ENCODE measurements at regions not wholly inside any gene's neighbourhood (a gene's known extent, or its start where the extent isn't known, plus 50 kb on each side); places are given as distances from the start of the nearest gene placed in this dataset.

- DNase-seq (ENCODE audit: low spot score), result no peak
- TF ChIP-seq, protein P1, sequence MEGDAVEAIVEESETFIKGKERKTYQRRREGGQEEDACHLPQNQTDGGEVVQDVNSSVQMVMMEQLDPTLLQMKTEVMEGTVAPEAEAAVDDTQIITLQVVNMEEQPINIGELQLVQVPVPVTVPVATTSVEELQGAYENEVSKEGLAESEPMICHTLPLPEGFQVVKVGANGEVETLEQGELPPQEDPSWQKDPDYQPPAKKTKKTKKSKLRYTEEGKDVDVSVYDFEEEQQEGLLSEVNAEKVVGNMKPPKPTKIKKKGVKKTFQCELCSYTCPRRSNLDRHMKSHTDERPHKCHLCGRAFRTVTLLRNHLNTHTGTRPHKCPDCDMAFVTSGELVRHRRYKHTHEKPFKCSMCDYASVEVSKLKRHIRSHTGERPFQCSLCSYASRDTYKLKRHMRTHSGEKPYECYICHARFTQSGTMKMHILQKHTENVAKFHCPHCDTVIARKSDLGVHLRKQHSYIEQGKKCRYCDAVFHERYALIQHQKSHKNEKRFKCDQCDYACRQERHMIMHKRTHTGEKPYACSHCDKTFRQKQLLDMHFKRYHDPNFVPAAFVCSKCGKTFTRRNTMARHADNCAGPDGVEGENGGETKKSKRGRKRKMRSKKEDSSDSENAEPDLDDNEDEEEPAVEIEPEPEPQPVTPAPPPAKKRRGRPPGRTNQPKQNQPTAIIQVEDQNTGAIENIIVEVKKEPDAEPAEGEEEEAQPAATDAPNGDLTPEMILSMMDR (IDR thresholded peaks at IDR 0.05; ENCODE audit: poor library complexity, severe bottlenecking), result no peak
- Histone ChIP-seq H3K27ac (ENCODE audit: poor library complexity, severe bottlenecking) (no peak overlapping the region), H3K36me3 (ENCODE audit: low read depth) (no peaks in the 10 kb centered on the region), H3K4me1 (ENCODE audit: insufficient read depth, poor library complexity, severe bottlenecking) (no peaks in the 10 kb centered on the region), H3K4me3 (ENCODE audit: severe bottlenecking) (no peak overlapping the region), H3K27me3 (ENCODE audit: insufficient read depth, poor library complexity, severe bottlenecking) (peaks cover 15% of the 10 kb centered on the region), H3K9me3 (ENCODE audit: severe bottlenecking) (no peaks in the 10 kb centered on the region)
- no peak for ATAC-seq (ENCODE audit: low read depth)
Measured at GRCh38 chr5:5613261-5613990, 190.9 kb downstream of the ICE1 start.

GRCh38 chr5:5612096-5612495 lies 189.6 kb downstream of the ICE1 start:
- ATAC-seq (ENCODE audit: low read depth) (no peak), DNase-seq (ENCODE audit: low spot score) (no peak)
- no peaks in the 10 kb centered on the region for H3K4me1 ChIP-seq (ENCODE audit: insufficient read depth, poor library complexity, severe bottlenecking)
- TF ChIP-seq, protein P1 (IDR thresholded peaks at IDR 0.05; ENCODE audit: poor library complexity, severe bottlenecking), result no peak
- no peaks in the 10 kb centered on the region for H3K9me3 ChIP-seq (ENCODE audit: severe bottlenecking)
- no peak overlapping the region for H3K27ac ChIP-seq (ENCODE audit: poor library complexity, severe bottlenecking)
- H3K4me3 ChIP-seq (ENCODE audit: severe bottlenecking), result no peak overlapping the region
- no peaks in the 10 kb centered on the region for H3K36me3 ChIP-seq (ENCODE audit: low read depth)
- H3K27me3 ChIP-seq (ENCODE audit: insufficient read depth, poor library complexity, severe bottlenecking), result peaks cover 13% of the 10 kb centered on the region

DNA sequence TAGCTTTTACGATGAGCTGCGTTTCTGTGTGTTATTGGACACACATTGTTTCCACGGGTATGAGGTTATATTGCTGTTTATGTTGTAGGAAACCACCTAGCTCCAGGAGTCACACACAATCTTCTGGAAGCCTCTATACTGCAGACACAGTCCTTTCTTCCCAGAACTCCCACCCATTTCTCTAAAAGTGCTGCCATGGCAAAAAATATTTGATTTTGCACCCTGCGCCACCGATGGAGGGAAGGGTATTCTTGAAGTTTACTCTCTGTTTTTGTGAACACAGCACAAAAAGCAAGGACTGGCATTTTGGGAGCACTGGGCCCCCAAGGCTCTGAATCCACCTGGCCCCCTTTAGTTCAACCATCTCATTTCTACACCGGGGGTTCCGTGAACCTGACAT lies 187.5 kb downstream of the ICE1 start:
- no peaks in the 10 kb centered on the region for H3K36me3 ChIP-seq (ENCODE audit: low read depth)
- no peak for ATAC-seq (ENCODE audit: low read depth)
- H3K4me3 ChIP-seq (ENCODE audit: severe bottlenecking), result no peak overlapping the region
- no peak for DNase-seq (ENCODE audit: low spot score)
- no peak overlapping the region for H3K27ac ChIP-seq (ENCODE audit: poor library complexity, severe bottlenecking)
- no peaks in the 10 kb centered on the region for H3K27me3 ChIP-seq (ENCODE audit: insufficient read depth, poor library complexity, severe bottlenecking)
- H3K4me1 ChIP-seq (ENCODE audit: insufficient read depth, poor library complexity, severe bottlenecking), result no peaks in the 10 kb centered on the region
- TF ChIP-seq, protein P1 (IDR thresholded peaks at IDR 0.05; ENCODE audit: poor library complexity, severe bottlenecking), result no peak
- no peaks in the 10 kb centered on the region for H3K9me3 ChIP-seq (ENCODE audit: severe bottlenecking)

DNA sequence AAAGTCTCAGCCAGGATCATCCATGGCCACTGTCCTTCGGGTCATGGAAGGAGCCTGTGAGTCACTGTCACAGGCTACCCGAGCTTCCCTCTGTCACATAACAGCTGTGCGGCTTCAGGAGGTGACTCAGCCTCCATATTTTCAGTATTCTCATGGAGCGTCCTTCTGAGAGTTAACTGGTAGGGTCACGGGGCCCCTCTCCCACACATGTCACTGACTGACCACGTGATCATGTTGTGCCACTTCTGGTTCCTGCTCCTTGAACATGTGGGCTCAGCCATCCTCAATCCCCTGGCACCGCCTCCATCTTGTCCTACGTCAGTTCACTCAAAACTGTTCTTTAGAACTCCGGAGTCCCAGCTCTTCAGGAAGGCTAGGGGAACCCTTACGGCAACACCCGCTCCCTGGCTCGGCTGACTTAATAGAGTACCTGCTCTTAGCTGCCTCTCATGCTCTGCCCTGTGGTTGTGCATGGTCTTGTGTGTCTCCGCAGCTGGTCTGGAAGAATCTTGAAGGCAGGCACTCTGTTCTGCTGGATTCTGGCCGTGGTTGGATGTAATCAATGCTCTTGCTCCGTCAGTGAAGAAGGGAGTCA lies 182.8 kb downstream of the ICE1 start:
- H3K9me3 ChIP-seq (ENCODE audit: severe bottlenecking), result no peaks in the 10 kb centered on the region
- no peak overlapping the region for H3K27ac ChIP-seq (ENCODE audit: poor library complexity, severe bottlenecking)
- no peak for ATAC-seq (ENCODE audit: low read depth)
- no peak for DNase-seq (ENCODE audit: low spot score)
- no peak overlapping the region for H3K4me3 ChIP-seq (ENCODE audit: severe bottlenecking)
- H3K27me3 ChIP-seq (ENCODE audit: insufficient read depth, poor library complexity, severe bottlenecking), result no peaks in the 10 kb centered on the region
- no peaks in the 10 kb centered on the region for H3K36me3 ChIP-seq (ENCODE audit: low read depth)
- TF ChIP-seq, protein P1 (IDR thresholded peaks at IDR 0.05; ENCODE audit: poor library complexity, severe bottlenecking), result no peak
- no peaks in the 10 kb centered on the region for H3K4me1 ChIP-seq (ENCODE audit: insufficient read depth, poor library complexity, severe bottlenecking)

- Histone ChIP-seq H3K27ac (ENCODE audit: poor library complexity, severe bottlenecking) (no peak overlapping the region), H3K4me3 (ENCODE audit: severe bottlenecking) (no peak overlapping the region), H3K27me3 (ENCODE audit: insufficient read depth, poor library complexity, severe bottlenecking) (no peaks in the 10 kb centered on the region), H3K9me3 (ENCODE audit: severe bottlenecking) (no peaks in the 10 kb centered on the region), H3K4me1 (ENCODE audit: insufficient read depth, poor library complexity, severe bottlenecking) (peaks cover 11% of the 10 kb centered on the region), H3K36me3 (ENCODE audit: low read depth) (no peaks in the 10 kb centered on the region)
- DNase-seq (ENCODE audit: low spot score), result no peak
- ATAC-seq (ENCODE audit: low read depth), result no peak
- TF ChIP-seq, protein P1 (IDR thresholded peaks at IDR 0.05; ENCODE audit: poor library complexity, severe bottlenecking), result no peak
Measured at GRCh38 chr5:5602554-5602953, 180.1 kb downstream of the ICE1 start.
